GM18498 (cell line): ENCODE measurements at regions not wholly inside any gene's neighbourhood (a gene's known extent, or its start where the extent isn't known, plus 50 kb on each side); places are given as distances from the start of the nearest gene placed in this dataset.

Experiments used
- ATAC-seq: cut with Tn5 transposase; IDR thresholded peaks from one replicate; pipeline ENCODE4 v1.9.1; 2021; ENCODE audit warnings: mild to moderate bottlenecking, moderate library complexity; ENCODE audit not compliant: unreplicated experiment

DNA sequence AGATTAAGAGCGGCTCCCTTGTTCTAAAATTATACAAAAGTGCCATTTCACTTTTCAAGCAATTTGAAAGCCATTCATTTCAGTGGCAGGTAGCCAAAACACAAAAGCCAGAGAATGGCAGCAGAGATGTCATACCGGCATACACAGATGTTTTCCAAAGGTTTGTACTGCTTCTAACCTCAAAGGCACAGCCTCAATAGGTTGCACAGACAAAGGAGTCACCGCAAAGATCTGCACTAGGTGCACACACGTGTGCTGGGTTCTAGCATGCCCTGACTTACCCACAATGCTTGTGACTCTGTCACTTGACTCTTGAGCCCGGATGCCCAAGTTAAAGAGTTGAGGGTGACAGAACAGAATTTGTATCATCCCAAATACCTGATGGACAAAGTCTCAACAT, 448.9 kb upstream of the ADGRL2 start:
- ATAC-seq: no peak

DNA sequence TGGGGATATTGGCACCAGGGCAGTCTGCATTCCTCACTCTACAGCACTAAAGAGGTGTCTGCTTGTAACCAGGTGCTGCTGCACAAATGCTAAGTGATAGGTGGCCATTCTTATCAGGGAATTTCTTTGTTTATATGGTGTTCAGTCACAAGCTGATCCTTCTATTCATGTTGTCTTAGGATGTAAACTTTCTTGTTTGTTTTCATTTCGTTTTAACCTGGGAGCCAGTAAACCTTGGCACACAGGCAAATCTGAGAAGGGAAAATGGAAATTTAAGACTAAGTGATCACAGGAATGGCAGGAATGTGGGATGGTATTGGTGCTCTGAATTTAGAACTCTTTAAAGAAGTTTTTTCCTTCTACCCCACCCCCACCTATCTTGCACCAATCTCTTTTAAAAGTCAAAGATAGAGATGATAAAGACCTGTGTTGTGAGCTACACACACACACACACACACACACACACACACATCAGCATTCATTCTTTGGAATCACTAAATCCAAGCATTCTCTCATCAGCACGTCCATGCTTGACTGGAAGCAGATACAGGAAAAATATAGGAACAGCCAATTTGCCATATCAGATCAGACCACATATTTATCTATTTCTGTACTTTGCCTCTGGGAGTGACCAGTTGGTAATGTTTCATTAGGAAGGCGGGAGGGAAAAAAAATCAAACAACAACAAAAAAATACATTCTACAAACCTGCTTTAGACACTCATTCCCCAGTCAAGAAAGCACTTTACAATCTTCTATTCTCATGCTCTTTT, 451.4 kb upstream of the ADGRL2 start:
- no peak for ATAC-seq

- ATAC-seq: no peak
Observed at GRCh38 chr1:81345110-81345509, 455.6 kb upstream of the ADGRL2 start.

DNA sequence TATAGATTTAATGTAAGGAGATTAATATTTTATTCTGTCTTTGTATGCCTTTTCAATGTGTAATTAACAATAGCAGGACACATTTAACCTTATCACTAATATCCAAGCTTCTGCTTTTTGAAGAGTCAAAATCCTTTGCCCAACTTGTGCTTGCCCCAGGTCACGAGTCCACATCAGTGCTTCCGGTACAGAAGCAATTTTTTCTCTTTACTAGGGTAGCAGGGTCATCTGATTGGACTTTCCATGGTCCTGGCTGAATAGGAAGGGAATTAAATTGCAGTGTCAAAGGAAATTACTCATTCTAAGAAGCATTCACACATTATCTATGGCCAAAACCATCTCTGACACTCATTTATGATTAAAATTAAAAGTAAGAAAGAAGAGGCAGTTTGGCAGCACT, 460.5 kb upstream of the ADGRL2 start:
- no peak for ATAC-seq

DNA sequence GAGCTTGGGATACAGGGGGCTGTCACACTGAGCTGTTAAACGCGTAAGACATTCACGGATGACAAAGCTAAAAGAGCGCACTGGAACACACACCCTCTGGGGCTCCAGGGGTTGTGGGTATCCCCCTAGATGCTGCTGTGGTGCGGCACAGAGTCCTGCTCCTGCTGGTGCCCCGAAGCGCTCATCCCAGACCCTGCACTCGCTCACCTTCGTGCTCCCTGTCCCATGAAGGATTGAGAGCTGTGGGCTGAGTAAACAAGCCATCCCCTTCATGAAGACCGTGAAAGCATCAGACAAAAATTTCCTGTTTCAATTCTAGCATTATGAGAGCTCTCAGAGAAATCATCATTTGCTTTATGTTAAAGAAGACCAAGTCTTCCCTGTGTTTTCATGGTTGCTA, 463.5 kb upstream of the ADGRL2 start:
- no peak for ATAC-seq

- no peak for ATAC-seq
Observed at GRCh38 chr1:81335876-81336275, 464.9 kb upstream of the ADGRL2 start.

DNA sequence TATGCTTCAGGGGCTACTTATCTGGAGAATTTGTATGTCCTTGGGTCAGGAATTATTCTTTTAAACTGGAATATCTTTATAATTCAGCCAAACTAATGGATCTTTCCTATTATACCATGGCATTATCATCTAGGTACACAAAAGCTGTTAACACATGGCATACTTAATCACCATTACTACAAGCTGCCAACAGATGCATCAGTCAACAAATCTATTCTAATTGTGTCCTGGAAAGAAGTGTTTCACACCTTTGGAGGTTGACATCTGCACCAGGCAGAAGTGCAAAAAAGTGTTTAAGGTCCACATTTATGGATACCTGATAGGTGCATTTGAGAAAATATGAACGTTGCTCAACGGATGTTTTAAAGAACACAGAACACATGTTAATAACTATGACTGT, 470.2 kb upstream of the ADGRL2 start:
- ATAC-seq: no peak

- no peak for ATAC-seq
Observed at GRCh38 chr1:81330111-81330510, 470.6 kb upstream of the ADGRL2 start.

GRCh38 chr1:81329041-81329440, 471.7 kb upstream of the ADGRL2 start:
- no peak for ATAC-seq

DNA sequence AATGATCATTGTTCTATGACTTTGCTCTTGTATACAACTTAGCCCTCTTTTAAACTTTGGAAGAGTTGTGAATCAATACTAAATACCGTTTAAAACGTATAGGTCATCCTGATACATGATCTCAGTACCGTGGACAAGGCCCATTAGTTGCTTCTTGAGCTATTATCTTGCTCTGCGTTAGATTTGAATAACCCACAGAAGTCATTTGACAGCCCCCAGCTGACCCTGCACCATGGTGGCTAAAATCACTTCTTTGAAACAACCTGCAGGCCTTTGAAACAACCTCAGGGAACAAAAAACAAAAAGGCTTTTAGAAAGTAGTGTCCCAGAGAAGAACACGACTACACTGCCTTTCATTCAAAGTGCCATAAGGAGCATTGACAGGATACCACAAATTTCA, 473.0 kb upstream of the ADGRL2 start:
- no peak for ATAC-seq

DNA sequence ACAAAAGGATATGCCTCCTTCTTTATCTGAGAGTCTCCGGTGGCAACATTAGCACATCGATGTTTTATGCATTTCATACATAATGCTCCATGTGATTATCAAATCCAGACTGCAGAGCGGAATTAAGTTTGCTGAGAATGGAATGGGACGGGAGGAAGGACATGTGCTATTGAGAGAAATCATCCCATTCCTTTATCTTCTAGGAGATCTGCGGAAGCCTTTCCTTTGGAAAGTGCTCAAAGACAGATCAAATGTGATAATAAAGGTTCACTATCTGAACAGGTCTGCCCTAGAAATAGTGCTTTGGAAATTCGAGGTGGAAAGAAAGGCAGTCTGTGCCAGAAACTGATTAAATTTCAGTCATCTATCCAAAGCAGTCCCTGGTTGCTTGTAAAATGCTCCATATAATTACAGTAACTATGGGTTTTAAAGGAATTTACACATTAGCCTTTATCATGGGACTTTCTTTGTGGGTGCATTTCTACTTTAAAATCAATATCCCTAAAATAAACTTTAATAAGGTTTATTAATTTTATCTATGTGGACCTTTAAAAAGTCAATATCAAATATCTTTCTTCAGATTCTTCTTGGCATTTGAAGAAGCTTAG, 473.5 kb upstream of the ADGRL2 start:
- no peak for ATAC-seq

DNA sequence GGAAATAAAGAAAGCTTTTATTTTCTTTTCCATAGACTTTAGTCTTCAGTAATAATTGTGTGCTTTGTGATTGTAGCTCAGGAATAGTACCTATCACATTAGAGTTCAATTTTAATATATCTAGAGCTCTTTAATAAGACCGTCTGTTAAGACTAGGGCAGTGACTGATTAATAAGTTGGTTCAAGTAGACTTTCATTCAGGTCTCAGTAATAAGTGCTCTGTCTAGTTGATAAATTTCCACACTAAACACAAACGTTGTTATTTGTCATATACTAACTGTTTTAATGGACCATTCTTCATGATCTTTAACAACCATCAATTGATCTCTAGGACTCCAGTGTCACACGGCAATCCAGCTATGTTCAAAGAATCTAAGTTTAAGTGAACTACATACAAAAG, 474.5 kb upstream of the ADGRL2 start:
- no peak for ATAC-seq

DNA sequence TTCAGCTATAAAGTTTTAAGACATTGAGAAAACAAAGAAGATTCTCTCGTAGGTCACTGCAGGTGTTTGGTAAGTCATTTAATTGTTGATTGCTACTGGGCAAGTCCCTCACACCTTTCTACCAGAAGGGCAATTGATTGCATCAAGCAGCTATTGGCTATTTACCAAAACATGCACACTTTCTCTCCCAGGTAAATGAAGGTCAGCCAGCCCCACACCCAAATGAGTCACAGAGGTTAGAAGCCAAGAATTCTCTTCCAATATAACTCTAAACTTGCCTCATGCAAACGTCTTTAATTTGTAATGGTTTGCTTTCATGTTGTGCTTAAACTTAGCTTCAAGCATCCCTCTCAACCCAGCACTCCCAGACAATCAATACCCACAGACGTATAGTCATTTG, 475.3 kb upstream of the ADGRL2 start:
- no peak for ATAC-seq

DNA sequence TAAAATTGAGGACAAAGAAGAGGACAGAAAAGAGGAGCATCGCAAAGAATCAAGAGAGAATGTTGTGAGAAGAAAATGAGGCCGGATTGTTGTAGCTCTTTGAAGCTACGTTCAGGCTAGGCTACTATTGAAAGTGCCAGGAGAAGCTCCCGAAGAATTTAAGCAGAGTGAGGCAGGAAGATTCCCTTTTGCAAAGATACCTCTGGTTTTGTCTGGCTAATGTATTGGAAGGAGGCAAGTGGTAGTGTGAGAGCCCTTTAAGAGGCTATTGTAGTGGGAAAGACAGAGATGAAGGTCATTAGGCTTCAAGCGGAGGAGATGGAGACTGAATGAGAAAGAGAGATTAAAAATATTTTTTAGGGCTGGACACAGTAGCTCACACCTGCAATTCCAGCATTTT, 476.9 kb upstream of the ADGRL2 start:
- no peak for ATAC-seq

GRCh38 chr1:81317191-81317590, 483.5 kb upstream of the ADGRL2 start:
- no peak for ATAC-seq

GRCh38 chr1:81314513-81315233, 486.1 kb upstream of the ADGRL2 start:
- no peak for ATAC-seq

DNA sequence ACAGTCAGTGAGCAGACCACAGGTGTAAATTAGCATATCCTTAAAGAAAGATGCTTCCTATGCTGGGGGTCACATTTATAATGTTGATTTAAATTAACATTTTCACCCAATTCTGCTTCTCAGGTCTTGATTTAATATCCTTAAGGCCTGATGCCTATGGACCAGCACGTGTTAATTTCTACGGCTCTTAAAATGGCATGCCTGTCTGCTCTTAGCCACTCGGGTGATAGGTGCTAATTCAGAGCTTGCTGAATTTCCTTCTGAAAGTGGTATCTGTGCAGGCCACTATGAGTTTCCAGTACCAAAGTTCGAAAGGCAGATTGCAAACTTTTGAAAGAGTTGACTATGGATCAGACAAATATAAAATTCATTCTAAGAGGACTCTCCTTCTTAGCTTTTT, 487.4 kb upstream of the ADGRL2 start:
- no peak for ATAC-seq

DNA sequence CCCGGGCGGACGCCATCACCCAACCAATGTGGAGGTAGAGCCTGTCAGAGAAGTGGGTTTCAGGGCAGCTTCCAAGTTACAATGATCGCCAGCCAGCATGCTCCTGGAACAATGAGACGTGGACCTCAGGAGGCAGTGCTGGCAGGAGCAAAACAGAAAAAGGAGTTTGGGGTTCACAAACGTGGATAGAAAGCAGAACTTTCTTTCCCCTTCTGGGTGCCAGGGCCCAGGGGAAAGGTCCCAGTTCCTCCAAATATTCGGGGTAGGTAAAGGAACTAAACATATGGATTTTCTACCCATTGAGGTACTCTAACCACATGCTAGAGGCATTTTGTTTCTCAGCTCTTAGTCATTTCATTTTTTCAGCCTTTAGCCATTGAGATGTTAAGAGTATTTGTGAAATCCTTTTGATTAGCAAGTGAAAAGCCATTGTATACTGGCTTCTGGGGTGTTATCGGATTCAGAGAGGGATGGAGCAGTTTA, 488.4 kb upstream of the ADGRL2 start:
- no peak for ATAC-seq

GRCh38 chr1:81310250-81310649, 490.5 kb upstream of the ADGRL2 start:
- ATAC-seq: no peak

DNA sequence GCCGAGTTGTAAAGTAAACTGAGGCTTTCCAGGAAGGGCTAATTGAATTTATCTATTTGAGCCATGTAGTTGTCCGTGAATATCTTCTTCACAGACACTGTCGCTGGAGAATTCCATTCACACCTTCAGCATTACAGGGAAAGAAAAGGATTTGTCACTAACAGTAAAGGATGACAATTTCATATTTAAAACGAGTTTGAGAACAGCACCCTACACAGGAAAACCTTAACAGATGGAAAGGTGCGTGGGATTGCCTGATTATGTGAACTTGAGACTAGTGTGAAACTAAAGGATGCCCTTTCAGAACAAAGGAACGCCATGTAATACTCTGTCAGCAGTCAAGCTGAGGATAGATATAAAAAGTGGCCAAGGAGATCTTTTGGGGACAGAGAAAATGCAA, 492.5 kb upstream of the ADGRL2 start:
- ATAC-seq: no peak

DNA sequence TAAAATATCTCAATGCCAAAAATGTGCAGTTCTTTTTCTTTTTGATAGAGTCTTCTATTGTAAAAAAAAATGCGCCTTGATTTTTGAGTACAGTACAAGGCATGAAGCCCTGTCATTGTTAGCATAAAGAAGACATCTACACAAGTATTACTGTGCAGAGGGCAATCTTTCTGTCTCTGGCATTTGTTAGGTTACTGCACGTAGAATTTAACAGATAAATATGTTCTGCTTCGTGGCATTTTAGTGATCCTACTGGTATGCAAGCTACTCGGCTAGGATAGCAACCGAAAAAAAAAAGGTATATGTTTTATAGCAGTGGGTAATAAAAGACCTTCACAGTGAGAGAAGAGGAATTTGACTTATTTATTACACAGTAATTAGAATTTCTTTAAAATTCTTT, 492.9 kb upstream of the ADGRL2 start:
- ATAC-seq: no peak

- ATAC-seq: peak; percentile 87
Observed at GRCh38 chr1:81305997-81306452, 494.7 kb upstream of the ADGRL2 start.
